ENCODE measurements at regions not wholly inside any gene's neighbourhood (a gene's known extent, or its start where the extent isn't known, plus 50 kb on each side); places are given as distances from the start of the nearest gene placed in this dataset.

GRCh38 chrX:137342969-137343368 is 223.0 kb upstream of the ZIC3 start:
- H3K27ac Mint-ChIP-seq = no peak overlapping the region
- H3K9me3 Mint-ChIP-seq (ENCODE audit: low read depth) = no peaks in the 10 kb centered on the region
- DNase-seq (no peak), ATAC-seq (no peak)
- H3K4me1 Mint-ChIP-seq = no peaks in the 10 kb centered on the region
- no peak overlapping the region for H3K4me3 Mint-ChIP-seq
- CTCF ChIA-PET = no interaction called here
- no peaks in the 10 kb centered on the region for H3K36me3 Mint-ChIP-seq
- no peaks in the 10 kb centered on the region for H3K27me3 Mint-ChIP-seq

- Mint-ChIP-seq H3K9me3 (ENCODE audit: low read depth) (no peaks in the 10 kb centered on the region), H3K27me3 (no peaks in the 10 kb centered on the region), H3K4me1 (peaks cover 9% of the 10 kb centered on the region), H3K36me3 (no peaks in the 10 kb centered on the region), H3K27ac (no peak overlapping the region), H3K4me3 (no peak overlapping the region)
- CTCF ChIA-PET = no interaction called here
- DNase-seq (peak; percentile 46), ATAC-seq (peak; percentile 69)
Measured at GRCh38 chrX:137313627-137314026, 252.3 kb upstream of the ZIC3 start.

DNA sequence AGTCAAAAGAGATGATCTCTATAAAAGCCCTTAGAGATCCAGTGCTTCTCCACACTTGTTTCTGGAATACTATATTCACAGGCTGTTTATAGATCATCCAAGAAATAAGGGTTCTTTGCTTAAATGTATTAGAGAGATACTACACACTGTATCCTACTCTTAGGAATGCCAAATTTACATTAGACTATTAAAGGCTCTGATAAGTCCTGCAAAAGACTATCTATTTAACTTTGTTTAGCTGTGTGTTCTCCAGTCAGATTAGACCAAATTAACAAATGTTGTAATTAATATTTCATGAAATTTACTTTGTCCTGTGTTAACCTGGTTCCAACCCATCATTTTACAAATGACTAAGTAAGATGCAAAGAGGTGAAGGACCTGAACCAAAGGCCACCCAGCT is 260.5 kb upstream of the ZIC3 start:
- CTCF ChIA-PET = no interaction called here
- no peak overlapping the region for H3K27ac Mint-ChIP-seq
- H3K27me3 Mint-ChIP-seq = no peaks in the 10 kb centered on the region
- H3K9me3 Mint-ChIP-seq (ENCODE audit: low read depth) = no peaks in the 10 kb centered on the region
- ATAC-seq (no peak), DNase-seq (no peak)
- no peaks in the 10 kb centered on the region for H3K4me1 Mint-ChIP-seq
- no peaks in the 10 kb centered on the region for H3K36me3 Mint-ChIP-seq
- no peak overlapping the region for H3K4me3 Mint-ChIP-seq

GRCh38 chrX:137297167-137297566 is 263.4 kb upstream of the GPR101 start:
- ATAC-seq (no peak), DNase-seq (no peak)
- H3K27ac Mint-ChIP-seq = no peak overlapping the region
- no peaks in the 10 kb centered on the region for H3K4me1 Mint-ChIP-seq
- H3K27me3 Mint-ChIP-seq = no peaks in the 10 kb centered on the region
- H3K9me3 Mint-ChIP-seq (ENCODE audit: low read depth) = no peaks in the 10 kb centered on the region
- H3K36me3 Mint-ChIP-seq = no peaks in the 10 kb centered on the region
- CTCF ChIA-PET = no interaction called here
- no peak overlapping the region for H3K4me3 Mint-ChIP-seq

DNA sequence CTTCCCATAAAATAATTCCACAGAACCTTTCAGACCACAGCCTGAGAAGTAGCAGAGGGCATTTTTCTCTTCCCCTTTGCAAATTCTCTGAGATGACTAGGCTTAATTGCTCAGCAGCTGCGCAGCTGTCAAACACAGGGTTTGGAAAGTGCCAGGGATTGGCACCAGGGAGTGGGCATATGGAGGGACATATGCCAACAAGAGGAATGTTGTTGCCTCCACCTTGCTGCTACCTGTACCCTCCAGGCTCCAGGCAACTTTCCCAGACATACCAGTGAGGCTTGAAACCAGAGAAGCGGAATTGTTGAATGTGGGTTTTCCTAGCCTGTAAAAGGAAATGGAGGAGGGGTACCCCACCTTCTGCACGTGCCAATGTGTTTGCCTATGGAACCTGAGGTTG is 256.2 kb upstream of the GPR101 start:
- ATAC-seq (no peak), DNase-seq (no peak)
- Mint-ChIP-seq H3K27me3 (no peaks in the 10 kb centered on the region), H3K9me3 (ENCODE audit: low read depth) (no peaks in the 10 kb centered on the region), H3K4me3 (no peak overlapping the region), H3K4me1 (no peaks in the 10 kb centered on the region), H3K27ac (no peak overlapping the region), H3K36me3 (no peaks in the 10 kb centered on the region)
- CTCF ChIA-PET = no interaction called here

DNA sequence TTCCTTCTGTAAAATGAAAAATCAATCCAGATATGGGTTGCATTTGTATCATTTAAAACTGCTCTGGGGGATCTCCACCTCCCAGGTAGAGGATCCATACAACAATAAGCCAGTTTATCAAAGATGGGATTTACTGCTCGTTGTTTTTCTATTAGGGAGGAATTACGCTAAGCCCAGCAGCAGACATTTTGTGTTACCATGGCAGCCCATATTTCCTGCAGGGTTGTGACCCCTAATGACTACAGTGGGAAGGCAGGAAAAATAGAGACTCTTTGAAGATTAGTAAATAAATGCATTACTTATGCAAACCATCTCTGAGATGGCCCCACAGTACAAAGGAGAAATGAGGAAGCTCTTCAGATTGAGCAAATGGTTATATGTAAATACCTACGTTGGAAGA is 253.4 kb upstream of the GPR101 start:
- Mint-ChIP-seq H3K9me3 (ENCODE audit: low read depth) (no peaks in the 10 kb centered on the region), H3K36me3 (no peaks in the 10 kb centered on the region), H3K4me1 (no peaks in the 10 kb centered on the region), H3K4me3 (no peak overlapping the region), H3K27ac (no peak overlapping the region), H3K27me3 (no peaks in the 10 kb centered on the region)
- no peak for DNase-seq
- CTCF ChIA-PET = no interaction called here
- ATAC-seq = no peak

DNA sequence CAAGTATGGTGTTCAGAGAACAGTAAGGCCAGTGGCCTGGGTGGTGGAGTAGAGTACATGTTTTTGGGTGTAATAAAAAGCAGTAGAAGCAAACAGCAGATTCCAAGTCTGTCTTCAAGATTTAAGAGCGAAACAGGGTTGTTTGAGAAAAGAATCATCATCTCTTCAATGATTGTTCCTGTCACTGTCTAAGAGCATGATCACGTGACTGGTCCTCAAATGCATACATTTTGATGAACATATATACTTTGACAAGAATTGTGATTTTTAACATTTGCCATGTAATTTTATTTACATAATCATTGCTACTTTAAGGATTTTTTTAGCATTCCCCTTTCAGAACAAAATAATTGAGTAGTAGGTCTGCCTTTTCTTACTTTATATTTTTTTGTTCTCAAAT is 252.6 kb upstream of the GPR101 start:
- CTCF ChIA-PET = no interaction called here
- no peaks in the 10 kb centered on the region for H3K27me3 Mint-ChIP-seq

DNA sequence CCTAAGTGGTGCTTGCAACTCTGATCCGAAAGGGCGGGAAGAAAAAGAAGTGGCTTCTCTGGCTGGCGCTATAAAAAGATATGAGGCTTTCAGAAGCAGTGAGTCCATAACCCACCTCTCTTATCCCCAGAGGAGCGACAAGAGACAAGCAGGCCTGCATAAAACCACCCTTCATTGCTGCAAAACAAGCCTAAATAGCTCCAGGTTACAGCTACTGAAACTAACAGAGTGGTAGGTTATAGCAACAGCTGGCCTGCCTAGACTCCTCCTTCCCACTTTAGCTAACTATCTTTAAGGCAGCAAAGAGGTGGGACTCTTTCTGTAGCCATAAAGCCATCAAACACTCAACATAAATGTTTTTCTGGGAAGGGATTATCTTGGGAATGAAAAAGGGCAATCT is 245.0 kb upstream of the GPR101 start:
- H3K4me1 Mint-ChIP-seq = no peaks in the 10 kb centered on the region
- H3K4me3 Mint-ChIP-seq = no peak overlapping the region
- no peak for ATAC-seq

More for the DNA sequence above, 252.6 kb upstream of the GPR101 start:
- no peak overlapping the region for H3K27ac Mint-ChIP-seq
- H3K4me3 Mint-ChIP-seq = no peak overlapping the region
- no peaks in the 10 kb centered on the region for H3K4me1 Mint-ChIP-seq
- no peaks in the 10 kb centered on the region for H3K36me3 Mint-ChIP-seq
- ATAC-seq (no peak), DNase-seq (no peak)
- H3K9me3 Mint-ChIP-seq (ENCODE audit: low read depth) = no peaks in the 10 kb centered on the region

GRCh38 chrX:137263374-137263773 is 229.6 kb upstream of the GPR101 start:
- no peaks in the 10 kb centered on the region for H3K9me3 Mint-ChIP-seq (ENCODE audit: low read depth)
- no peak overlapping the region for H3K4me3 Mint-ChIP-seq
- no peak overlapping the region for H3K27ac Mint-ChIP-seq
- no peak for ATAC-seq
- no peaks in the 10 kb centered on the region for H3K36me3 Mint-ChIP-seq
- no peaks in the 10 kb centered on the region for H3K27me3 Mint-ChIP-seq
- H3K4me1 Mint-ChIP-seq = no peaks in the 10 kb centered on the region
- DNase-seq = no peak
- CTCF ChIA-PET = no interaction called here

More for the DNA sequence above, 245.0 kb upstream of the GPR101 start:
- no peaks in the 10 kb centered on the region for H3K36me3 Mint-ChIP-seq
- CTCF ChIA-PET = no interaction called here
- no peaks in the 10 kb centered on the region for H3K27me3 Mint-ChIP-seq
- no peak for DNase-seq
- no peak overlapping the region for H3K27ac Mint-ChIP-seq
- no peaks in the 10 kb centered on the region for H3K9me3 Mint-ChIP-seq (ENCODE audit: low read depth)

- no peak overlapping the region for H3K27ac Mint-ChIP-seq
- ATAC-seq = no peak
- H3K9me3 Mint-ChIP-seq (ENCODE audit: low read depth) = no peaks in the 10 kb centered on the region
- CTCF ChIA-PET = no interaction called here
- H3K27me3 Mint-ChIP-seq = no peaks in the 10 kb centered on the region
- no peak for DNase-seq
- no peaks in the 10 kb centered on the region for H3K36me3 Mint-ChIP-seq
- no peaks in the 10 kb centered on the region for H3K4me1 Mint-ChIP-seq
- no peak overlapping the region for H3K4me3 Mint-ChIP-seq
Measured at GRCh38 chrX:137245183-137245582, 211.4 kb upstream of the GPR101 start.

- Mint-ChIP-seq H3K9me3 (ENCODE audit: low read depth) (no peaks in the 10 kb centered on the region), H3K4me3 (no peak overlapping the region), H3K27ac (no peak overlapping the region), H3K36me3 (no peaks in the 10 kb centered on the region), H3K4me1 (no peaks in the 10 kb centered on the region), H3K27me3 (peaks cover 2% of the 10 kb centered on the region)
- CTCF ChIA-PET = no interaction called here
- no peak for ATAC-seq
- no peak for DNase-seq
Measured at GRCh38 chrX:137236837-137237236, 203.0 kb upstream of the GPR101 start.

- ATAC-seq = no peak
- CTCF ChIA-PET = no interaction called here
- H3K27ac Mint-ChIP-seq = no peak overlapping the region
Measured at GRCh38 chrX:137234651-137235402, 201.0 kb upstream of the GPR101 start.

GRCh38 chrX:137233478-137233877 is 199.7 kb upstream of the GPR101 start:
- Mint-ChIP-seq H3K36me3 (no peaks in the 10 kb centered on the region), H3K4me1 (no peaks in the 10 kb centered on the region), H3K9me3 (ENCODE audit: low read depth) (no peaks in the 10 kb centered on the region), H3K27me3 (peaks cover 2% of the 10 kb centered on the region), H3K27ac (no peak overlapping the region), H3K4me3 (no peak overlapping the region)
- ATAC-seq (no peak), DNase-seq (no peak)
- CTCF ChIA-PET = no interaction called here

More at GRCh38 chrX:137234651-137235402, 201.0 kb upstream of the GPR101 start:
- no peaks in the 10 kb centered on the region for H3K4me1 Mint-ChIP-seq
- H3K4me3 Mint-ChIP-seq = no peak overlapping the region
- H3K9me3 Mint-ChIP-seq (ENCODE audit: low read depth) = no peaks in the 10 kb centered on the region
- H3K27me3 Mint-ChIP-seq = peaks cover 2% of the 10 kb centered on the region
- H3K36me3 Mint-ChIP-seq = no peaks in the 10 kb centered on the region
- no peak for DNase-seq

DNA sequence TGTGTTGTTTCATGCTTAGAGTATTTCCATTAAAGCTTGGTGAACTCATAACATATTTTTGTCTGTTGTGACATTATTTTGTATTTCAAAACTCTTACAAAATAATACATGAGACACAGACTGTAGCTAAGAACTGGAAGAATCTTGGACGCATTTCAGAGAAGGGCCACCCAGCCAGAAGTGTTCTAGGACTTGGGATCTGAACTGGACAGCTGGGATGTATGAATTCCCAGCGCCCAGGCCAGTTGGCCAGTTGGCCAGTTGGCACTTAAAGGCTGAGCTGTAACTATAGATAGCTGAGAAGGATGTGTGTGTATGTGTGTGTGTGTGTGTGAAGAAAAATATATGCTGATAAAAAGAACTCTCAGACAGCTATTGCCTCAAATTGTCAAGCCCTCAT is 193.4 kb upstream of the GPR101 start:
- Mint-ChIP-seq H3K4me3 (no peak overlapping the region), H3K36me3 (no peaks in the 10 kb centered on the region), H3K4me1 (no peaks in the 10 kb centered on the region), H3K27ac (no peak overlapping the region), H3K27me3 (no peaks in the 10 kb centered on the region), H3K9me3 (ENCODE audit: low read depth) (no peaks in the 10 kb centered on the region)
- CTCF ChIA-PET = no interaction called here
- DNase-seq (no peak), ATAC-seq (no peak)

GRCh38 chrX:137215467-137215866 is 181.7 kb upstream of the GPR101 start:
- Mint-ChIP-seq H3K36me3 (no peaks in the 10 kb centered on the region), H3K4me3 (no peak overlapping the region)
- CTCF ChIA-PET = no interaction called here

More at GRCh38 chrX:137215467-137215866, 181.7 kb upstream of the GPR101 start:
- Mint-ChIP-seq H3K27me3 (peaks cover 2% of the 10 kb centered on the region), H3K27ac (no peak overlapping the region), H3K9me3 (ENCODE audit: low read depth) (no peaks in the 10 kb centered on the region), H3K4me1 (no peaks in the 10 kb centered on the region)
- DNase-seq (no peak), ATAC-seq (no peak)
